K562 (cell line): ENCODE measurements at regions not wholly inside any gene's neighbourhood (a gene's known extent, or its start where the extent isn't known, plus 50 kb on each side); places are given as distances from the start of the nearest gene placed in this dataset.

Experiments
- DPF2 ChIP-seq: fragments of 450-650 bp; IDR thresholded peaks from 2 replicates; pipeline ENCODE4 v1.6.1; 2016
- TF ChIP-seq, protein P1 (sequence below): fragments of 450-650 bp; IDR thresholded peaks from 2 replicates; pipeline ENCODE4 v1.6.1; 2016; ENCODE audit warnings: mild to moderate bottlenecking, moderate library complexity

GRCh38 chr9:116087246-116087645, 66.3 kb upstream of the PAPPA start (continued):
- TF ChIP-seq, protein P1, sequence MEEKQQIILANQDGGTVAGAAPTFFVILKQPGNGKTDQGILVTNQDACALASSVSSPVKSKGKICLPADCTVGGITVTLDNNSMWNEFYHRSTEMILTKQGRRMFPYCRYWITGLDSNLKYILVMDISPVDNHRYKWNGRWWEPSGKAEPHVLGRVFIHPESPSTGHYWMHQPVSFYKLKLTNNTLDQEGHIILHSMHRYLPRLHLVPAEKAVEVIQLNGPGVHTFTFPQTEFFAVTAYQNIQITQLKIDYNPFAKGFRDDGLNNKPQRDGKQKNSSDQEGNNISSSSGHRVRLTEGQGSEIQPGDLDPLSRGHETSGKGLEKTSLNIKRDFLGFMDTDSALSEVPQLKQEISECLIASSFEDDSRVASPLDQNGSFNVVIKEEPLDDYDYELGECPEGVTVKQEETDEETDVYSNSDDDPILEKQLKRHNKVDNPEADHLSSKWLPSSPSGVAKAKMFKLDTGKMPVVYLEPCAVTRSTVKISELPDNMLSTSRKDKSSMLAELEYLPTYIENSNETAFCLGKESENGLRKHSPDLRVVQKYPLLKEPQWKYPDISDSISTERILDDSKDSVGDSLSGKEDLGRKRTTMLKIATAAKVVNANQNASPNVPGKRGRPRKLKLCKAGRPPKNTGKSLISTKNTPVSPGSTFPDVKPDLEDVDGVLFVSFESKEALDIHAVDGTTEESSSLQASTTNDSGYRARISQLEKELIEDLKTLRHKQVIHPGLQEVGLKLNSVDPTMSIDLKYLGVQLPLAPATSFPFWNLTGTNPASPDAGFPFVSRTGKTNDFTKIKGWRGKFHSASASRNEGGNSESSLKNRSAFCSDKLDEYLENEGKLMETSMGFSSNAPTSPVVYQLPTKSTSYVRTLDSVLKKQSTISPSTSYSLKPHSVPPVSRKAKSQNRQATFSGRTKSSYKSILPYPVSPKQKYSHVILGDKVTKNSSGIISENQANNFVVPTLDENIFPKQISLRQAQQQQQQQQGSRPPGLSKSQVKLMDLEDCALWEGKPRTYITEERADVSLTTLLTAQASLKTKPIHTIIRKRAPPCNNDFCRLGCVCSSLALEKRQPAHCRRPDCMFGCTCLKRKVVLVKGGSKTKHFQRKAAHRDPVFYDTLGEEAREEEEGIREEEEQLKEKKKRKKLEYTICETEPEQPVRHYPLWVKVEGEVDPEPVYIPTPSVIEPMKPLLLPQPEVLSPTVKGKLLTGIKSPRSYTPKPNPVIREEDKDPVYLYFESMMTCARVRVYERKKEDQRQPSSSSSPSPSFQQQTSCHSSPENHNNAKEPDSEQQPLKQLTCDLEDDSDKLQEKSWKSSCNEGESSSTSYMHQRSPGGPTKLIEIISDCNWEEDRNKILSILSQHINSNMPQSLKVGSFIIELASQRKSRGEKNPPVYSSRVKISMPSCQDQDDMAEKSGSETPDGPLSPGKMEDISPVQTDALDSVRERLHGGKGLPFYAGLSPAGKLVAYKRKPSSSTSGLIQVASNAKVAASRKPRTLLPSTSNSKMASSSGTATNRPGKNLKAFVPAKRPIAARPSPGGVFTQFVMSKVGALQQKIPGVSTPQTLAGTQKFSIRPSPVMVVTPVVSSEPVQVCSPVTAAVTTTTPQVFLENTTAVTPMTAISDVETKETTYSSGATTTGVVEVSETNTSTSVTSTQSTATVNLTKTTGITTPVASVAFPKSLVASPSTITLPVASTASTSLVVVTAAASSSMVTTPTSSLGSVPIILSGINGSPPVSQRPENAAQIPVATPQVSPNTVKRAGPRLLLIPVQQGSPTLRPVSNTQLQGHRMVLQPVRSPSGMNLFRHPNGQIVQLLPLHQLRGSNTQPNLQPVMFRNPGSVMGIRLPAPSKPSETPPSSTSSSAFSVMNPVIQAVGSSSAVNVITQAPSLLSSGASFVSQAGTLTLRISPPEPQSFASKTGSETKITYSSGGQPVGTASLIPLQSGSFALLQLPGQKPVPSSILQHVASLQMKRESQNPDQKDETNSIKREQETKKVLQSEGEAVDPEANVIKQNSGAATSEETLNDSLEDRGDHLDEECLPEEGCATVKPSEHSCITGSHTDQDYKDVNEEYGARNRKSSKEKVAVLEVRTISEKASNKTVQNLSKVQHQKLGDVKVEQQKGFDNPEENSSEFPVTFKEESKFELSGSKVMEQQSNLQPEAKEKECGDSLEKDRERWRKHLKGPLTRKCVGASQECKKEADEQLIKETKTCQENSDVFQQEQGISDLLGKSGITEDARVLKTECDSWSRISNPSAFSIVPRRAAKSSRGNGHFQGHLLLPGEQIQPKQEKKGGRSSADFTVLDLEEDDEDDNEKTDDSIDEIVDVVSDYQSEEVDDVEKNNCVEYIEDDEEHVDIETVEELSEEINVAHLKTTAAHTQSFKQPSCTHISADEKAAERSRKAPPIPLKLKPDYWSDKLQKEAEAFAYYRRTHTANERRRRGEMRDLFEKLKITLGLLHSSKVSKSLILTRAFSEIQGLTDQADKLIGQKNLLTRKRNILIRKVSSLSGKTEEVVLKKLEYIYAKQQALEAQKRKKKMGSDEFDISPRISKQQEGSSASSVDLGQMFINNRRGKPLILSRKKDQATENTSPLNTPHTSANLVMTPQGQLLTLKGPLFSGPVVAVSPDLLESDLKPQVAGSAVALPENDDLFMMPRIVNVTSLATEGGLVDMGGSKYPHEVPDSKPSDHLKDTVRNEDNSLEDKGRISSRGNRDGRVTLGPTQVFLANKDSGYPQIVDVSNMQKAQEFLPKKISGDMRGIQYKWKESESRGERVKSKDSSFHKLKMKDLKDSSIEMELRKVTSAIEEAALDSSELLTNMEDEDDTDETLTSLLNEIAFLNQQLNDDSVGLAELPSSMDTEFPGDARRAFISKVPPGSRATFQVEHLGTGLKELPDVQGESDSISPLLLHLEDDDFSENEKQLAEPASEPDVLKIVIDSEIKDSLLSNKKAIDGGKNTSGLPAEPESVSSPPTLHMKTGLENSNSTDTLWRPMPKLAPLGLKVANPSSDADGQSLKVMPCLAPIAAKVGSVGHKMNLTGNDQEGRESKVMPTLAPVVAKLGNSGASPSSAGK = no peak
- no peak for TF ChIP-seq DPF2
